BE2C (cell line): ENCODE measurements at regions not wholly inside any gene's neighbourhood (a gene's known extent, or its start where the extent isn't known, plus 50 kb on each side); places are given as distances from the start of the nearest gene placed in this dataset.

Experiments used
- DNase-seq: peaks from one replicate; pipeline ENCODE4 v3.0.0-alpha.2; 2020
- H3K27me3 ChIP-seq: fragments of 250-450 bp; sonication (Bioruptor Pico); 2 replicates; pipeline ENCODE4 v1.5.1; 2020; ENCODE audit warnings: mild to moderate bottlenecking
- H3K36me3 ChIP-seq: fragments of 250-450 bp; sonication (Bioruptor Pico); 2 replicates; pipeline ENCODE4 v1.5.1; 2020; ENCODE audit warnings: mild to moderate bottlenecking
- H3K4me1 ChIP-seq: fragments of 250-450 bp; sonication (Bioruptor Pico); 2 replicates; pipeline ENCODE4 v1.5.1; 2020
- H3K4me3 ChIP-seq: 2 replicates; pipeline ENCODE4 v1.5.1; 2011; ENCODE audit warnings: low read depth, low read length
- H3K9me3 ChIP-seq: fragments of 250-450 bp; sonication (Bioruptor Pico); 2 replicates; pipeline ENCODE4 v1.5.1; 2020
- CTCF ChIP-seq: IDR thresholded peaks from 2 replicates; pipeline ENCODE4 v1.5.1; 2012; ENCODE audit warnings: mild to moderate bottlenecking, low read depth, low read length

- no peaks in the 10 kb centered on the region for H3K4me1 ChIP-seq
- DNase-seq, result no peak
- no peak for TF ChIP-seq CTCF
- H3K36me3 ChIP-seq, result no peaks in the 10 kb centered on the region
- H3K27me3 ChIP-seq, result peaks cover 24% of the 10 kb centered on the region
- no peak overlapping the region for H3K4me3 ChIP-seq
- no peaks in the 10 kb centered on the region for H3K9me3 ChIP-seq
These were observed 118.6 kb downstream of the OGFRL1 start for GRCh38 chr6:71406865-71407860.

DNA sequence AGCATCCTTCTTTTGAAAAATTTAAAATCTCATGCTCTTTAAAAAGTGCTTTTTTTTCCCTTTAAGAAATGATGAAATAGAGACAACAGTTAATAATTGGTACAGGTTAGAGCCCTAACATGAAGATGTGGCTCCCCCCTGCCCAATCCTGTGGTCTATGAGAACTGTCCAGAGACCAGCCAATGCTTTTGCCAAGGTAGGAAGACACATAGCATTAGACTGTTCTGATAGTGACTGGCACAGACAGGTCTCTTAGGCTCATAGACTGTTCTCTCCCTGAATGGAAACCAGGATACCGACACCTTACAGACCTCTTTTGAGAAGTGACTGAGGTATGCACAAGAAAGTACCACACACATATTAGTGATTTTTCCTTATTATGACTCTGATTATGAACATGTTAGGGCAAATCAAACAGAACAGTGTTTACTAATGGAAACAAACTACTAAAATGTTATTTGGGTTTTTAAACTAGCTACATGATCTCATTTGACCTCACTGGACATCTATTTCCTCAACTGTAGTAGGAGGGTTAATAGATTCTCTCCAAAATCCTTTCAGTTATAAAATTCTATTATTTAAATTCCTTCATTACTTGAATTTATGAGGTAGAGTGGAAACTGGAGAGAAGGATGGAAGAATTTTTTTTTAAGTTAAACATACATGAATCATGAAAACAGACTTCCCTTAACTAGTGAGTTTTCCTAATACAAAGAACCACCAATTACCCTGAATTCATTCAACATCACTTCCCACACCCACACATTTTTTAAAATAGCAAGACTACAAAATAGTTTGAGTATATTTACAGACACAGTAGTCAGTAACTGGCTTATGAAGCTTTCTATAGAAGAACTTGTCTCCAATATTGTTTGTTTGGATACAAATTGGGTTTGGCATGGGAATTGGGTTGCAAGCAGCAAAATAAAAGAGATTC lies 120.4 kb downstream of the OGFRL1 start:
- no peak for DNase-seq
- Histone ChIP-seq H3K27me3 (peaks cover 17% of the 10 kb centered on the region), H3K4me3 (no peak overlapping the region), H3K4me1 (no peaks in the 10 kb centered on the region), H3K36me3 (no peaks in the 10 kb centered on the region), H3K9me3 (no peaks in the 10 kb centered on the region)
- no peak for TF ChIP-seq CTCF

GRCh38 chr6:71410164-71410566 lies 121.6 kb downstream of the OGFRL1 start:
- Histone ChIP-seq H3K4me1 (no peaks in the 10 kb centered on the region), H3K9me3 (no peaks in the 10 kb centered on the region), H3K27me3 (peaks cover 17% of the 10 kb centered on the region), H3K36me3 (no peaks in the 10 kb centered on the region), H3K4me3 (no peak overlapping the region)
- DNase-seq, result no peak
- no peak for TF ChIP-seq CTCF

- no peaks in the 10 kb centered on the region for H3K36me3 ChIP-seq
- peaks cover 17% of the 10 kb centered on the region for H3K27me3 ChIP-seq
- H3K9me3 ChIP-seq, result no peaks in the 10 kb centered on the region
- no peak for DNase-seq
- no peak overlapping the region for H3K4me3 ChIP-seq
- no peak for TF ChIP-seq CTCF
- no peaks in the 10 kb centered on the region for H3K4me1 ChIP-seq
These were observed 122.1 kb downstream of the OGFRL1 start for GRCh38 chr6:71410681-71411080.

GRCh38 chr6:71411882-71412281 lies 123.3 kb downstream of the OGFRL1 start:
- no peaks in the 10 kb centered on the region for H3K4me1 ChIP-seq
- peaks cover 7% of the 10 kb centered on the region for H3K27me3 ChIP-seq
- DNase-seq, result no peak
- TF ChIP-seq CTCF, result no peak
- H3K9me3 ChIP-seq, result no peaks in the 10 kb centered on the region
- no peak overlapping the region for H3K4me3 ChIP-seq
- H3K36me3 ChIP-seq, result no peaks in the 10 kb centered on the region
